H1 (cell line): ENCODE measurements at regions not wholly inside any gene's neighbourhood (a gene's known extent, or its start where the extent isn't known, plus 50 kb on each side); places are given as distances from the start of the nearest gene placed in this dataset.

Experiments
- CTCF ChIA-PET: fragments of 300-600 bp; sonication (Branson Sonifier 250); formaldehyde crosslinking; loops from one replicate; lab custom pipeline; 2021; ENCODE audit not compliant: partially characterized antibody; lab: Charles Lee
- POLR2A ChIA-PET: fragments of 300-600 bp; sonication (Branson Sonifier 250); formaldehyde crosslinking; loops from one replicate; lab custom pipeline; 2021; ENCODE audit warnings: inconsistent platforms; ENCODE audit not compliant: partially characterized antibody; lab: Charles Lee
- DNase-seq, 2 experiments: peaks; one replicate each; pipeline versions ENCODE4 v3.0.0 to v3.0.0-alpha.2; 2010 to 2022; ENCODE audit warnings: low spot score in 2 of 2, low read depth in 1 of 2, mixed read lengths in 1 of 2
- FAIRE-seq: peaks from 2 replicates; lab custom pipeline; 2011; peaks lifted over from hg19 to GRCh38; lab: Jason Lieb, UNC
- H2AFZ ChIP-seq: 2 replicates; pipeline ENCODE4 v1.8.1; 2012; ENCODE audit warnings: low read length, inconsistent platforms
- H2AK5ac ChIP-seq: 2 replicates; pipeline ENCODE4 v1.6.1; 2013; ENCODE audit warnings: low read depth, low read length
- H2BK120ac ChIP-seq: replicated peaks from 2 replicates; pipeline ENCODE3; 2013; ENCODE audit warnings: low read depth, low read length, inconsistent platforms
- H2BK12ac ChIP-seq: 2 replicates; pipeline ENCODE4 v1.6.1; 2013; ENCODE audit warnings: low read depth, low read length
- H2BK15ac ChIP-seq: 2 replicates; pipeline ENCODE4 v1.6.1; 2013; ENCODE audit warnings: low read length
- H2BK20ac ChIP-seq: 2 replicates; pipeline ENCODE4 v1.6.1; 2013; ENCODE audit warnings: low read length
- H2BK5ac ChIP-seq: 2 replicates; pipeline ENCODE4 v1.6.1; 2013; ENCODE audit warnings: low read depth, low read length
- H3K14ac ChIP-seq: 2 replicates; pipeline ENCODE4 v1.6.1; 2013; ENCODE audit warnings: inconsistent platforms; ENCODE audit not compliant: insufficient read length
- H3K18ac ChIP-seq: 2 replicates; pipeline ENCODE4 v1.6.1; 2013; ENCODE audit warnings: low read length; ENCODE audit errors: extremely low read depth
- H3K23ac ChIP-seq: 2 replicates; pipeline ENCODE4 v1.6.1; 2013; ENCODE audit warnings: inconsistent platforms; ENCODE audit not compliant: insufficient read length
- H3K23me2 ChIP-seq: 2 replicates; pipeline ENCODE4 v1.6.1; 2013; ENCODE audit warnings: low read depth, low read length
- H3K27ac ChIP-seq: 2 replicates; pipeline ENCODE4 v1.6.1; 2011; ENCODE audit warnings: low read depth, low read length, inconsistent platforms
- H3K27me3 ChIP-seq, 4 experiments: replicated peaks in 1 of 4; 1 replicate in 1 of 4; 2 replicates in 3 of 4; pipeline versions ENCODE4 v1.6.1 to v1.8.1; 2011 to 2013; ENCODE audit warnings: low read length in 3 of 4, mild to moderate bottlenecking in 3 of 4, inconsistent platforms in 2 of 4, mixed read lengths in 2 of 4, moderate library complexity in 1 of 4; ENCODE audit not compliant: control insufficient read depth in 3 of 4, insufficient read depth in 3 of 4; ENCODE audit errors: extremely low read depth in 1 of 4
- H3K36me3 ChIP-seq, 4 experiments: 2 replicates each; pipeline versions ENCODE4 v1.6.1 to v1.8.1; 2011 to 2013; ENCODE audit warnings: mild to moderate bottlenecking in 4 of 4, low read length in 3 of 4, moderate library complexity in 2 of 4, control low read depth in 1 of 4, inconsistent platforms in 1 of 4; ENCODE audit not compliant: insufficient read depth in 4 of 4, control insufficient read depth in 2 of 4
- H3K4ac ChIP-seq: replicated peaks from 2 replicates; pipeline ENCODE3; 2013; ENCODE audit warnings: low read length, low read depth, mixed read lengths, inconsistent platforms; ENCODE audit not compliant: insufficient read length
- H3K4me1 ChIP-seq, 4 experiments: replicated peaks in 1 of 4; 1 replicate in 1 of 4; 2 replicates in 3 of 4; pipeline versions ENCODE4 v1.6.1 to v1.8.1; 2011 to 2013; ENCODE audit warnings: low read length in 3 of 4, inconsistent platforms in 2 of 4, mixed read lengths in 1 of 4; ENCODE audit not compliant: insufficient read depth in 4 of 4, control insufficient read depth in 3 of 4
- H3K4me2 ChIP-seq, 2 experiments: 2 replicates each; pipeline versions ENCODE4 v1.6.1 to v1.8.1; 2011 to 2013; ENCODE audit warnings: low read depth in 2 of 2, low read length in 2 of 2, control low read depth in 1 of 2, inconsistent platforms in 1 of 2, mild to moderate bottlenecking in 1 of 2; ENCODE audit not compliant: insufficient read depth in 1 of 2
- H3K4me3 ChIP-seq, 4 experiments: fragments of 200-600, 300-600 bp in 1 of 4; sonication (generic), shearing (Covaris generic), sonication (Bioruptor Twin) in 1 of 4; 2 replicates each; pipeline versions ENCODE4 v1.5.1 to v1.8.1; 2011 to 2016; ENCODE audit warnings: low read length in 4 of 4, low read depth in 3 of 4, control low read depth in 2 of 4, inconsistent platforms in 2 of 4, mild to moderate bottlenecking in 2 of 4, mixed read lengths in 1 of 4, moderate library complexity in 1 of 4; ENCODE audit not compliant: insufficient read depth in 2 of 4; ENCODE audit errors: extremely low read depth in 1 of 4
- H3K56ac ChIP-seq: replicated peaks from 2 replicates; pipeline ENCODE3; 2013; ENCODE audit warnings: low read depth, mild to moderate bottlenecking, mixed read lengths, low read length, inconsistent platforms; ENCODE audit not compliant: insufficient read length
- H3K79me1 ChIP-seq: 2 replicates; pipeline ENCODE4 v1.6.1; 2013; ENCODE audit warnings: low read depth, low read length, control low read depth
- H3K79me2 ChIP-seq, 2 experiments: 2 replicates each; pipeline versions ENCODE4 v1.6.1 to v1.8.1; 2012 to 2013; ENCODE audit warnings: low read length in 2 of 2, mild to moderate bottlenecking in 2 of 2, inconsistent platforms in 1 of 2; ENCODE audit not compliant: insufficient read depth in 2 of 2, control insufficient read depth in 1 of 2
- H3K9ac ChIP-seq, 4 experiments: replicated peaks in 1 of 4; 1 replicate in 1 of 4; 2 replicates in 3 of 4; pipeline versions ENCODE4 v1.6.1 to v1.8.1; 2011 to 2013; ENCODE audit warnings: low read depth in 3 of 4, low read length in 3 of 4, control low read depth in 2 of 4, mild to moderate bottlenecking in 2 of 4, moderate library complexity in 2 of 4, inconsistent platforms in 1 of 4; ENCODE audit errors: extremely low read depth in 1 of 4
- H3K9me3 ChIP-seq, 2 experiments: 2 replicates each; pipeline versions ENCODE4 v1.6.1 to v1.8.1; 2012 to 2013; ENCODE audit warnings: mild to moderate bottlenecking in 2 of 2, moderate library complexity in 2 of 2, control low read depth in 1 of 2, inconsistent platforms in 1 of 2, low read depth in 1 of 2, low read length in 1 of 2, mixed read lengths in 1 of 2; ENCODE audit not compliant: insufficient read depth in 2 of 2
- H4K20me1 ChIP-seq, 2 experiments: replicated peaks in 1 of 2; 2 replicates each; pipeline versions ENCODE3 to v1.8.1; 2011 to 2013; ENCODE audit warnings: inconsistent platforms in 2 of 2, low read length in 2 of 2, mild to moderate bottlenecking in 1 of 2; ENCODE audit not compliant: insufficient read depth in 2 of 2, control insufficient read depth in 1 of 2
- H4K5ac ChIP-seq: 2 replicates; pipeline ENCODE4 v1.6.1; 2013; ENCODE audit warnings: low read length, low read depth, mixed read lengths, inconsistent platforms; ENCODE audit not compliant: insufficient read length
- H4K8ac ChIP-seq: 2 replicates; pipeline ENCODE4 v1.8.0; 2013; ENCODE audit warnings: mild to moderate bottlenecking, moderate library complexity, low read length, inconsistent platforms; ENCODE audit not compliant: insufficient read depth; ENCODE audit errors: extremely low read depth
- H4K91ac ChIP-seq: replicated peaks from 2 replicates; pipeline ENCODE3; 2013; ENCODE audit warnings: low read length, mixed read lengths, inconsistent platforms; ENCODE audit not compliant: insufficient read length
- ATF2 ChIP-seq: IDR thresholded peaks from 2 replicates; pipeline ENCODE4 v1.6.1; 2012; ENCODE audit warnings: low read length, inconsistent platforms
- CHD2 ChIP-seq: IDR thresholded peaks from 2 replicates; pipeline ENCODE4 v1.6.1; 2012; ENCODE audit warnings: low read length, improper control_type of control experiment
- WGBS, 2 experiments: shearing (Covaris generic) in 1 of 2; methylation state at CpG; one replicate each; pipeline versions ENCODE4 v1.1.6 to v1.1.7; 2013 to 2015; ENCODE audit warnings: low lambda C conversion rate in 2 of 2, mixed read lengths in 2 of 2, inconsistent platforms in 1 of 2, low coverage in 1 of 2, missing lambda C conversion rate in 1 of 2; ENCODE audit not compliant: insufficient replicate concordance in 2 of 2, insufficient coverage in 1 of 2, insufficient read length in 1 of 2; ENCODE audit errors: extremely low coverage in 1 of 2, missing lambda C conversion rate in 1 of 2; 5-methylcytosine and 5-hydroxymethylcytosine counted together

- H2AFZ ChIP-seq: no peak overlapping the region
- no peak for DNase-seq
- H2BK120ac ChIP-seq: no peak overlapping the region
- WGBS, 2 experiments: 95% methylated on average over 2 of the region's 2 CpGs; no CpG with 5 or more reads in 1 of the 2 experiments
- H3K4ac ChIP-seq: no peak overlapping the region
- no peaks in the 10 kb centered on the region for H3K36me3 ChIP-seq
- H3K27ac ChIP-seq: no peak overlapping the region
- no peaks in the 10 kb centered on the region for H3K79me1 ChIP-seq
- CTCF ChIA-PET: no interaction called here
- no peak overlapping the region for H4K8ac ChIP-seq
- no peak overlapping the region for H2BK15ac ChIP-seq
- H3K9me3 ChIP-seq: peaks cover 0 to 1% of the 10 kb centered on the region in 2 experiments; a peak in 1 of 4 replicates
- H3K4me1 ChIP-seq: peaks cover 0 to 5% (median 3%) of the 10 kb centered on the region in 4 experiments; a peak in 3 of 7 replicates
- no peak overlapping the region for H3K4me2 ChIP-seq
- H3K27me3 ChIP-seq: no peaks in the 10 kb centered on the region
- no peak overlapping the region for H4K91ac ChIP-seq
- no peak overlapping the region for H2BK20ac ChIP-seq
- H3K4me3 ChIP-seq: no peak overlapping the region
- no peak overlapping the region for H3K14ac ChIP-seq
- FAIRE-seq: no peak
- TF ChIP-seq ATF2 (no peak), CHD2 (no peak)
- no peak overlapping the region for H3K23ac ChIP-seq
- no peak overlapping the region for H2AK5ac ChIP-seq
- no peak overlapping the region for H3K9ac ChIP-seq
- no peaks in the 10 kb centered on the region for H3K79me2 ChIP-seq
- no peak overlapping the region for H2BK5ac ChIP-seq
- H3K56ac ChIP-seq: no peak overlapping the region
- no peak overlapping the region for H4K5ac ChIP-seq
- H2BK12ac ChIP-seq: no peak overlapping the region
- no peaks in the 10 kb centered on the region for H3K23me2 ChIP-seq
- H3K18ac ChIP-seq: no peak overlapping the region
- H4K20me1 ChIP-seq: no peaks in the 10 kb centered on the region
- POLR2A ChIA-PET: no interaction called here
Measured at GRCh38 chr11:15861256-15861655, 495.1 kb downstream of the SOX6 start.
